Karpas-422 (cell line): ENCODE measurements at regions not wholly inside any gene's neighbourhood (a gene's known extent, or its start where the extent isn't known, plus 50 kb on each side); places are given as distances from the start of the nearest gene placed in this dataset.

Source experiments
- DNase-seq: peaks from one replicate; pipeline ENCODE4 v3.0.0-alpha.2; 2015
- H2AFZ ChIP-seq: fragments of 200-600 bp; sonication (generic); 2 replicates; pipeline ENCODE4 v1.6.1; 2014; ENCODE audit warnings: antibody characterized with exemption, low read length, mixed read lengths
- H3K27ac ChIP-seq: fragments of 200-600 bp; sonication (generic); 2 replicates; pipeline ENCODE4 v1.5.1; 2014; ENCODE audit warnings: mild to moderate bottlenecking, low read length, moderate library complexity
- H3K27me3 ChIP-seq: fragments of 200-600 bp; sonication (generic); 2 replicates; pipeline ENCODE4 v1.6.1; 2014; ENCODE audit warnings: low read length, mixed read lengths
- H3K36me3 ChIP-seq: fragments of 200-600 bp; sonication (generic); 2 replicates; pipeline ENCODE4 v1.6.1; 2014; ENCODE audit warnings: low read length, mixed read lengths; ENCODE audit not compliant: insufficient read depth
- H3K4me1 ChIP-seq: fragments of 200-600 bp; sonication (generic); 2 replicates; pipeline ENCODE4 v1.6.1; 2014; ENCODE audit warnings: mild to moderate bottlenecking, low read length, mixed read lengths
- H3K4me2 ChIP-seq: fragments of 200-600 bp; sonication (generic); 2 replicates; pipeline ENCODE4 v1.6.1; 2014; ENCODE audit warnings: low read length, low read depth, mild to moderate bottlenecking; ENCODE audit not compliant: poor library complexity, severe bottlenecking
- H3K4me3 ChIP-seq: fragments of 200-600 bp; sonication (generic); 2 replicates; pipeline ENCODE4 v1.5.1; 2014; ENCODE audit warnings: mild to moderate bottlenecking, antibody characterized with exemption, low read length, mixed read lengths
- H3K79me2 ChIP-seq: fragments of 200-600 bp; sonication (generic); 2 replicates; pipeline ENCODE4 v1.6.1; 2014; ENCODE audit warnings: mild to moderate bottlenecking, low read length, mixed read lengths
- H3K9ac ChIP-seq: fragments of 200-600 bp; sonication (generic); 2 replicates; pipeline ENCODE4 v1.6.0; 2014; ENCODE audit warnings: low read length
- H3K9me2 ChIP-seq: fragments of 200-600 bp; sonication (generic), shearing (Covaris generic); replicated peaks from 2 replicates; pipeline ENCODE4 v1.6.0; 2014; ENCODE audit warnings: mild to moderate bottlenecking, low read length, moderate library complexity; ENCODE audit not compliant: insufficient read depth
- H3K9me3 ChIP-seq: fragments of 300-700, 200-600 bp; sonication (generic); 2 replicates; pipeline ENCODE4 v1.6.1; 2014; ENCODE audit warnings: low read length, mixed read lengths
- H4K20me1 ChIP-seq: fragments of 200-600 bp; sonication (generic); 2 replicates; pipeline ENCODE4 v1.6.1; 2014; ENCODE audit warnings: mild to moderate bottlenecking, antibody characterized with exemption, low read length, low read depth; ENCODE audit not compliant: insufficient read depth

- Histone ChIP-seq H3K4me1 (no peaks in the 10 kb centered on the region), H3K9me2 (no peaks in the 10 kb centered on the region), H3K27me3 (no peaks in the 10 kb centered on the region), H3K4me2 (no peak overlapping the region), H3K27ac (no peak overlapping the region), H3K4me3 (no peak overlapping the region), H3K9me3 (no peaks in the 10 kb centered on the region), H2AFZ (no peak overlapping the region), H3K79me2 (no peaks in the 10 kb centered on the region), H3K9ac (no peak overlapping the region), H3K36me3 (no peaks in the 10 kb centered on the region), H4K20me1 (no peaks in the 10 kb centered on the region)
- DNase-seq, result no peak
Observed at GRCh38 chr6:147095316-147095715, 108.9 kb upstream of the STXBP5 start.

- Histone ChIP-seq H3K79me2 (no peaks in the 10 kb centered on the region), H4K20me1 (no peaks in the 10 kb centered on the region), H3K9me2 (no peaks in the 10 kb centered on the region), H3K9me3 (no peaks in the 10 kb centered on the region), H3K27me3 (no peaks in the 10 kb centered on the region), H3K4me3 (no peak overlapping the region), H2AFZ (no peak overlapping the region), H3K36me3 (no peaks in the 10 kb centered on the region), H3K27ac (no peak overlapping the region), H3K4me2 (no peak overlapping the region), H3K9ac (no peak overlapping the region), H3K4me1 (no peaks in the 10 kb centered on the region)
- DNase-seq, result no peak
Observed at GRCh38 chr6:147099974-147100373, 104.2 kb upstream of the STXBP5 start.

GRCh38 chr6:147103007-147103406 lies 101.2 kb upstream of the STXBP5 start:
- Histone ChIP-seq H2AFZ (no peak overlapping the region), H3K27ac (no peak overlapping the region), H3K9me2 (no peaks in the 10 kb centered on the region), H3K79me2 (no peaks in the 10 kb centered on the region), H4K20me1 (no peaks in the 10 kb centered on the region), H3K27me3 (no peaks in the 10 kb centered on the region), H3K9ac (no peak overlapping the region), H3K4me3 (no peak overlapping the region), H3K4me2 (no peak overlapping the region), H3K36me3 (no peaks in the 10 kb centered on the region), H3K4me1 (no peaks in the 10 kb centered on the region), H3K9me3 (no peaks in the 10 kb centered on the region)
- no peak for DNase-seq

- DNase-seq, result no peak
- no peak overlapping the region for H3K27ac ChIP-seq
- no peaks in the 10 kb centered on the region for H3K9me2 ChIP-seq
- no peaks in the 10 kb centered on the region for H4K20me1 ChIP-seq
- H3K9ac ChIP-seq, result no peak overlapping the region
- H2AFZ ChIP-seq, result no peak overlapping the region
- no peaks in the 10 kb centered on the region for H3K4me1 ChIP-seq
- H3K4me2 ChIP-seq, result no peak overlapping the region
- no peak overlapping the region for H3K4me3 ChIP-seq
- H3K36me3 ChIP-seq, result no peaks in the 10 kb centered on the region
- H3K27me3 ChIP-seq, result no peaks in the 10 kb centered on the region
- H3K9me3 ChIP-seq, result no peaks in the 10 kb centered on the region
- no peaks in the 10 kb centered on the region for H3K79me2 ChIP-seq
Observed at GRCh38 chr6:147103694-147104093, 100.5 kb upstream of the STXBP5 start.

GRCh38 chr6:147105786-147106185 lies 98.4 kb upstream of the STXBP5 start:
- no peaks in the 10 kb centered on the region for H3K9me3 ChIP-seq
- no peak overlapping the region for H2AFZ ChIP-seq
- H3K4me3 ChIP-seq, result no peak overlapping the region
- H3K27ac ChIP-seq, result no peak overlapping the region
- H3K9me2 ChIP-seq, result no peaks in the 10 kb centered on the region
- H3K79me2 ChIP-seq, result no peaks in the 10 kb centered on the region
- no peak overlapping the region for H3K4me2 ChIP-seq
- H3K4me1 ChIP-seq, result no peaks in the 10 kb centered on the region
- H4K20me1 ChIP-seq, result no peaks in the 10 kb centered on the region
- H3K9ac ChIP-seq, result no peak overlapping the region
- DNase-seq, result no peak
- no peaks in the 10 kb centered on the region for H3K36me3 ChIP-seq
- H3K27me3 ChIP-seq, result no peaks in the 10 kb centered on the region

GRCh38 chr6:147106759-147107401 lies 97.3 kb upstream of the STXBP5 start:
- H3K4me1 ChIP-seq, result no peaks in the 10 kb centered on the region
- H3K4me2 ChIP-seq, result no peak overlapping the region

GRCh38 chr6:147108259-147108910 lies 95.8 kb upstream of the STXBP5 start:
- no peaks in the 10 kb centered on the region for H4K20me1 ChIP-seq
- H3K9me2 ChIP-seq, result no peaks in the 10 kb centered on the region
- H3K9ac ChIP-seq, result no peak overlapping the region
- H3K9me3 ChIP-seq, result no peaks in the 10 kb centered on the region
- no peak for DNase-seq
- H3K4me3 ChIP-seq, result no peak overlapping the region
- H3K79me2 ChIP-seq, result no peaks in the 10 kb centered on the region
- no peak overlapping the region for H3K27ac ChIP-seq
- H3K27me3 ChIP-seq, result no peaks in the 10 kb centered on the region
- no peaks in the 10 kb centered on the region for H3K36me3 ChIP-seq
- H3K4me2 ChIP-seq, result no peak overlapping the region
- H3K4me1 ChIP-seq, result no peaks in the 10 kb centered on the region
- no peak overlapping the region for H2AFZ ChIP-seq

More at GRCh38 chr6:147106759-147107401, 97.3 kb upstream of the STXBP5 start:
- no peaks in the 10 kb centered on the region for H3K27me3 ChIP-seq
- H3K36me3 ChIP-seq, result no peaks in the 10 kb centered on the region
- H3K9me3 ChIP-seq, result no peaks in the 10 kb centered on the region
- no peaks in the 10 kb centered on the region for H4K20me1 ChIP-seq
- no peaks in the 10 kb centered on the region for H3K9me2 ChIP-seq
- no peaks in the 10 kb centered on the region for H3K79me2 ChIP-seq
- H3K9ac ChIP-seq, result no peak overlapping the region
- H3K4me3 ChIP-seq, result no peak overlapping the region
- no peak overlapping the region for H2AFZ ChIP-seq
- no peak overlapping the region for H3K27ac ChIP-seq
- DNase-seq, result no peak

- Histone ChIP-seq H4K20me1 (no peaks in the 10 kb centered on the region), H3K36me3 (no peaks in the 10 kb centered on the region), H3K4me1 (no peaks in the 10 kb centered on the region), H3K79me2 (no peaks in the 10 kb centered on the region), H3K9me3 (no peaks in the 10 kb centered on the region), H3K27ac (no peak overlapping the region), H3K4me3 (no peak overlapping the region), H3K4me2 (no peak overlapping the region), H3K9me2 (no peaks in the 10 kb centered on the region), H3K9ac (no peak overlapping the region), H3K27me3 (no peaks in the 10 kb centered on the region), H2AFZ (no peak overlapping the region)
- DNase-seq, result no peak
Observed at GRCh38 chr6:147109707-147110106, 94.5 kb upstream of the STXBP5 start.
